HCT116 (cell line): ENCODE measurements at regions not wholly inside any gene's neighbourhood (a gene's known extent, or its start where the extent isn't known, plus 50 kb on each side); places are given as distances from the start of the nearest gene placed in this dataset.

Experiments
- ATAC-seq: fragments of 200-7000 bp; cut with Tn5 transposase; 2 replicates; pipeline ENCODE4 v1.9.1; 2020; ENCODE audit warnings: mild to moderate bottlenecking, moderate library complexity
- BruUV-seq: library from RNA; stranded (reverse); fragments of 400-500 nt; replicated peaks from 2 replicates; lab custom pipeline; 2021; lab: Mats Ljungman, UMichigan
- CTCF ChIA-PET: fragments of 300-600 bp; sonication (Branson Sonifier 250); formaldehyde crosslinking; loops from one replicate; lab custom pipeline; 2021; ENCODE audit warnings: antibody characterized with exemption; lab: Charles Lee
- POLR2A ChIA-PET: fragments of 300-600, 350-600 bp; sonication (Branson Sonifier 250); formaldehyde crosslinking; loops from one replicate; lab custom pipeline; 2021; ENCODE audit warnings: antibody characterized with exemption; lab: Charles Lee
- RAD21 ChIA-PET, 2 experiments: fragments of 300-600 bp; sonication (Branson Sonifier 250); formaldehyde crosslinking; loops; one replicate each; lab custom pipeline; 2023; ENCODE audit warnings: low total read pairs in 2 of 2; ENCODE audit not compliant: uncharacterized antibody in 2 of 2, unreplicated experiment in 2 of 2, low non-redundant PET in 1 of 2; lab: Charles Lee
- DNase-seq: peaks from one replicate; pipeline ENCODE4 v3.0.0-alpha.2; 2010; ENCODE audit warnings: low read depth, low spot score
- H2AFZ ChIP-seq: fragments of 200-600 bp; shearing (Covaris generic), sonication (generic); 2 replicates; pipeline ENCODE4 v1.6.1; 2017; ENCODE audit warnings: low read depth, mixed run types, mixed read lengths, antibody characterized with exemption, low read length; ENCODE audit not compliant: poor library complexity, severe bottlenecking
- H3K27ac ChIP-seq: 2 replicates; pipeline ENCODE4 v1.5.1; 2012; ENCODE audit warnings: low read depth, low read length
- H3K27me3 ChIP-seq: fragments of 200-600 bp; sonication (generic); 2 replicates; pipeline ENCODE4 v1.6.1; 2016; ENCODE audit warnings: mixed run types, low read length, mixed read lengths; ENCODE audit not compliant: insufficient read depth
- H3K36me3 ChIP-seq, 2 experiments: fragments of 200-500 bp in 1 of 2; fragments of 200-600 bp in 1 of 2; sonication (Bioruptor generic) in 1 of 2; sonication (generic) in 1 of 2; 2 replicates each; pipeline versions ENCODE4 v1.5.1 to v1.6.1; 2014 to 2016; ENCODE audit warnings: low read length in 2 of 2, inconsistent platforms in 1 of 2, mixed read lengths in 1 of 2, mixed run types in 1 of 2; ENCODE audit not compliant: insufficient read depth in 2 of 2, control insufficient read depth in 1 of 2
- H3K4me1 ChIP-seq, 2 experiments: fragments of 200-600 bp in 1 of 2; sonication (generic) in 1 of 2; 2 replicates each; pipeline versions ENCODE4 v1.5.1 to v1.6.1; 2012 to 2017; ENCODE audit warnings: low read length in 2 of 2, inconsistent platforms in 1 of 2, mild to moderate bottlenecking in 1 of 2, mixed read lengths in 1 of 2, mixed run types in 1 of 2, moderate library complexity in 1 of 2; ENCODE audit not compliant: insufficient read depth in 2 of 2, control insufficient read depth in 1 of 2
- H3K4me2 ChIP-seq: fragments of 200-600 bp; sonication (generic); 2 replicates; pipeline ENCODE4 v1.6.1; 2017; ENCODE audit warnings: mixed run types, low read length, mixed read lengths
- H3K4me3 ChIP-seq, 2 experiments: fragments of 200-600 bp in 1 of 2; sonication (generic) in 1 of 2; replicated peaks in 1 of 2; 2 replicates each; pipeline ENCODE4 v1.5.1; 2011 to 2016; ENCODE audit warnings: low read length in 2 of 2, control low read depth in 1 of 2, low read depth in 1 of 2, mild to moderate bottlenecking in 1 of 2, mixed read lengths in 1 of 2, mixed run types in 1 of 2
- H3K79me2 ChIP-seq: fragments of 200-600 bp; sonication (generic); 2 replicates; pipeline ENCODE4 v1.6.1; 2017; ENCODE audit warnings: mild to moderate bottlenecking, mixed run types, low read length, moderate library complexity, mixed read lengths; ENCODE audit not compliant: insufficient read depth
- H3K9ac ChIP-seq: fragments of 200-600 bp; sonication (generic); 2 replicates; pipeline ENCODE4 v1.6.1; 2016; ENCODE audit warnings: low read length, mixed read lengths
- H3K9me2 ChIP-seq: fragments of 200-600 bp; sonication (generic), shearing (Covaris generic); 2 replicates; pipeline ENCODE4 v1.6.1; 2017; ENCODE audit warnings: mixed run types, mild to moderate bottlenecking, moderate library complexity; ENCODE audit not compliant: insufficient read depth
- H3K9me3 ChIP-seq, 2 experiments: fragments of 200-500 bp in 1 of 2; fragments of 200-600 bp in 1 of 2; sonication (Bioruptor generic) in 1 of 2; sonication (generic) in 1 of 2; 2 replicates each; pipeline ENCODE4 v1.6.1; 2014 to 2017; ENCODE audit warnings: low read length in 2 of 2, mixed read lengths in 2 of 2, inconsistent platforms in 1 of 2, low read depth in 1 of 2, mild to moderate bottlenecking in 1 of 2, mixed run types in 1 of 2, moderate library complexity in 1 of 2; ENCODE audit not compliant: control insufficient read depth in 1 of 2, insufficient read depth in 1 of 2
- H4K20me1 ChIP-seq: fragments of 200-600 bp; sonication (generic), shearing (Covaris generic); 2 replicates; pipeline ENCODE4 v1.6.1; 2017; ENCODE audit warnings: mixed run types, mild to moderate bottlenecking, moderate library complexity; ENCODE audit not compliant: insufficient read depth
- CEBPB ChIP-seq: IDR thresholded peaks from 2 replicates; pipeline ENCODE4 v1.6.1; 2012; ENCODE audit warnings: low read depth
- EGR1 ChIP-seq: IDR thresholded peaks from 2 replicates; pipeline ENCODE4 v1.6.1; 2012; ENCODE audit warnings: low read depth
- ELF1 ChIP-seq: IDR thresholded peaks from 2 replicates; pipeline ENCODE4 v1.6.1; 2012; ENCODE audit warnings: low read depth, borderline replicate concordance
- EZH2 ChIP-seq: fragments of 200-600 bp; sonication (generic); IDR thresholded peaks from 2 replicates; pipeline ENCODE4 v1.6.1; 2017; ENCODE audit warnings: antibody characterized with exemption, mixed run types
- EZH2phosphoT487 ChIP-seq: fragments of 200-600 bp; IDR thresholded peaks from 2 replicates; pipeline ENCODE4 v1.6.1; 2018; ENCODE audit warnings: antibody characterized with exemption, borderline replicate concordance
- FOSL1 ChIP-seq: IDR thresholded peaks from 2 replicates; pipeline ENCODE4 v1.6.1; 2012; ENCODE audit warnings: low read depth
- JUND ChIP-seq: IDR thresholded peaks from 2 replicates; pipeline ENCODE4 v1.6.1; 2012
- POLR2AphosphoS5 ChIP-seq: IDR thresholded peaks from 2 replicates; pipeline ENCODE4 v1.6.1; 2011; ENCODE audit warnings: mild to moderate bottlenecking, low read depth, low read length, moderate library complexity
- RAD21 ChIP-seq: IDR thresholded peaks from 2 replicates; pipeline ENCODE4 v1.6.1; 2012; ENCODE audit warnings: low read depth, mild to moderate bottlenecking
- SIN3A ChIP-seq: IDR thresholded peaks from 2 replicates; pipeline ENCODE4 v1.6.1; 2012; ENCODE audit warnings: low read depth
- SP1 ChIP-seq: IDR thresholded peaks from 2 replicates; pipeline ENCODE4 v1.6.1; 2012; ENCODE audit warnings: low read depth
- SRF ChIP-seq: IDR thresholded peaks from 2 replicates; pipeline ENCODE4 v1.6.1; 2012; ENCODE audit warnings: low read depth
- TCF7L2 ChIP-seq: IDR thresholded peaks from 2 replicates; pipeline ENCODE4 v1.7.0; 2011; ENCODE audit warnings: borderline replicate concordance, inconsistent platforms; ENCODE audit not compliant: insufficient read depth, insufficient read length; ENCODE audit errors: extremely low read depth
- YY1 ChIP-seq: IDR thresholded peaks from 2 replicates; pipeline ENCODE4 v1.6.1; 2011; ENCODE audit warnings: low read length, low read depth, moderate library complexity, mild to moderate bottlenecking; ENCODE audit not compliant: insufficient replicate concordance; ENCODE audit errors: extremely low read depth
- ZNF274 ChIP-seq: fragments of 200-500 bp; sonication (Bioruptor generic); IDR thresholded peaks from 2 replicates; pipeline ENCODE4 v1.6.1; 2014; ENCODE audit warnings: mild to moderate bottlenecking, low read depth, low read length, inconsistent platforms
- intact Hi-C: fragments of 100-400 bp; cut with micrococcal nuclease; formaldehyde crosslinking; loops from 2 replicates; pipeline ENCODE4 v1.10.0; 2022
- TF ChIP-seq, protein P1 (sequence below): IDR thresholded peaks from 2 replicates; pipeline ENCODE4 v1.6.1; 2012
- TF ChIP-seq, protein P2 (sequence below): IDR thresholded peaks from 2 replicates; pipeline ENCODE4 v1.6.1; 2012; ENCODE audit warnings: low read depth
- TF ChIP-seq, protein P3 (sequence below): IDR thresholded peaks from 2 replicates; pipeline ENCODE4 v1.6.1; 2012

DNA sequence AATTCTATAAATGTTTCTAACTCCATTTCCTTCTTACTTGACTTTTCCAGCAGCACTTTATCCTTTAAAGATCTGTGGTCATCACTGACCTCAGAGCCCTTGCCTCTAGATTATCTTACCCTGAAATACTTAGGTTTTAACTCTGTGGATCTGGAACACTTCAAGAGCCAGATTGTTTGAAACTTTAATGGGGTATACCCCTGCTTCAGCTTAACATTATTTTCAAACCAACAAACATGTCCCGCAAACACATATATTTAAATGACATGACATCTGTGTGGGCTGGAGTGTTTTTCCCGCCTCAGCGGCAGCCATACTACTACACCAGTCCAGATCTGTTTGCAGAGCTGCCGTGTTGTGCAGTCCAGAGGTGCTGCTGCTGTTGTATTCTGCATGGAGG, 252.0 kb upstream of the TPM1 start:
- no peaks in the 10 kb centered on the region for H3K36me3 ChIP-seq
- RAD21 ChIA-PET = no interaction called here
- H3K9me2 ChIP-seq = no peaks in the 10 kb centered on the region
- ATAC-seq (no peak), DNase-seq (no peak)
- no peaks in the 10 kb centered on the region for H3K4me1 ChIP-seq
- TF ChIP-seq EZH2 (no peak), TCF7L2 (no peak), JUND (no peak), CEBPB (no peak), FOSL1 (no peak), POLR2AphosphoS5 (no peak), SP1 (no peak), EZH2phosphoT487 (no peak)
- BruUV-seq = no TSS peak
- POLR2A ChIA-PET = no interaction called here
- no peaks in the 10 kb centered on the region for H4K20me1 ChIP-seq
- no peak overlapping the region for H3K4me2 ChIP-seq
- H3K79me2 ChIP-seq = no peaks in the 10 kb centered on the region
- no peak overlapping the region for H2AFZ ChIP-seq
- no peak overlapping the region for H3K4me3 ChIP-seq
- H3K27me3 ChIP-seq = no peaks in the 10 kb centered on the region
- no peak overlapping the region for H3K9ac ChIP-seq
- no peak overlapping the region for H3K27ac ChIP-seq
- intact Hi-C loops = no loop called here
- no peaks in the 10 kb centered on the region for H3K9me3 ChIP-seq
- CTCF ChIA-PET = interaction anchor here (1.9 kb wide), 1 partner anchor 9 kb away, joined by 8 read pairs; no protein-coding TSS in a partner anchor

DNA sequence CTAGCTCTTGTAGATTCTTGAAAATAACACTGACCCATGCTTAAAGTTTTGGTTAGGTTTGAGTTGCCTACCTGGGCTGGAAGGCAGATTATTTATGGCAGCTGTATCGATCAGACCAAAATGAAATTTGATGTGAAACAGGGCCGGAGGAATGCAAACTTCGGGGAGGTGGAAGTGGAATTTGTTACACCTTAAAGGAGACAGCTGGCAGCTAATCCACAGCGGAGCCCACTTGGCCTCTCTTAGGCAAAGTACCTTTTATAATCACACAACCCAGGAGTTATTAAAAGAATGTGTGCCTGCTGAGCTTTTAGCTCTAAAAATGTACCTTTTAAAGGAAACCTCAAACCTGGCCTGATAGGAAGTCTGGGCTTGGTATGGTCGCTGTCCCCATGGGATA, 250.9 kb upstream of the TPM1 start:
- CTCF ChIA-PET = interaction anchor here (1.9 kb wide), 1 partner anchor 10 kb away, joined by 8 read pairs; no protein-coding TSS in a partner anchor
- H3K4me3 ChIP-seq = no peak overlapping the region
- no TSS peak for BruUV-seq
- H3K27me3 ChIP-seq = no peaks in the 10 kb centered on the region
- H3K4me1 ChIP-seq = no peaks in the 10 kb centered on the region
- POLR2A ChIA-PET = no interaction called here
- RAD21 ChIA-PET = no interaction called here
- H3K9ac ChIP-seq = no peak overlapping the region
- DNase-seq (no peak), ATAC-seq (no peak)
- H3K27ac ChIP-seq = no peak overlapping the region
- H3K4me2 ChIP-seq = no peak overlapping the region
- H3K9me2 ChIP-seq = no peaks in the 10 kb centered on the region
- H3K36me3 ChIP-seq = no peaks in the 10 kb centered on the region
- H3K79me2 ChIP-seq = no peaks in the 10 kb centered on the region
- H4K20me1 ChIP-seq = no peaks in the 10 kb centered on the region
- no peak overlapping the region for H2AFZ ChIP-seq
- intact Hi-C loops = no loop called here
- H3K9me3 ChIP-seq = no peaks in the 10 kb centered on the region
- no peak for TF ChIP-seq TCF7L2
- TF ChIP-seq, protein P1, sequence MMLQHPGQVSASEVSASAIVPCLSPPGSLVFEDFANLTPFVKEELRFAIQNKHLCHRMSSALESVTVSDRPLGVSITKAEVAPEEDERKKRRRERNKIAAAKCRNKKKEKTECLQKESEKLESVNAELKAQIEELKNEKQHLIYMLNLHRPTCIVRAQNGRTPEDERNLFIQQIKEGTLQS = no peak
- no peak for TF ChIP-seq ELF1
- TF ChIP-seq, protein P2, sequence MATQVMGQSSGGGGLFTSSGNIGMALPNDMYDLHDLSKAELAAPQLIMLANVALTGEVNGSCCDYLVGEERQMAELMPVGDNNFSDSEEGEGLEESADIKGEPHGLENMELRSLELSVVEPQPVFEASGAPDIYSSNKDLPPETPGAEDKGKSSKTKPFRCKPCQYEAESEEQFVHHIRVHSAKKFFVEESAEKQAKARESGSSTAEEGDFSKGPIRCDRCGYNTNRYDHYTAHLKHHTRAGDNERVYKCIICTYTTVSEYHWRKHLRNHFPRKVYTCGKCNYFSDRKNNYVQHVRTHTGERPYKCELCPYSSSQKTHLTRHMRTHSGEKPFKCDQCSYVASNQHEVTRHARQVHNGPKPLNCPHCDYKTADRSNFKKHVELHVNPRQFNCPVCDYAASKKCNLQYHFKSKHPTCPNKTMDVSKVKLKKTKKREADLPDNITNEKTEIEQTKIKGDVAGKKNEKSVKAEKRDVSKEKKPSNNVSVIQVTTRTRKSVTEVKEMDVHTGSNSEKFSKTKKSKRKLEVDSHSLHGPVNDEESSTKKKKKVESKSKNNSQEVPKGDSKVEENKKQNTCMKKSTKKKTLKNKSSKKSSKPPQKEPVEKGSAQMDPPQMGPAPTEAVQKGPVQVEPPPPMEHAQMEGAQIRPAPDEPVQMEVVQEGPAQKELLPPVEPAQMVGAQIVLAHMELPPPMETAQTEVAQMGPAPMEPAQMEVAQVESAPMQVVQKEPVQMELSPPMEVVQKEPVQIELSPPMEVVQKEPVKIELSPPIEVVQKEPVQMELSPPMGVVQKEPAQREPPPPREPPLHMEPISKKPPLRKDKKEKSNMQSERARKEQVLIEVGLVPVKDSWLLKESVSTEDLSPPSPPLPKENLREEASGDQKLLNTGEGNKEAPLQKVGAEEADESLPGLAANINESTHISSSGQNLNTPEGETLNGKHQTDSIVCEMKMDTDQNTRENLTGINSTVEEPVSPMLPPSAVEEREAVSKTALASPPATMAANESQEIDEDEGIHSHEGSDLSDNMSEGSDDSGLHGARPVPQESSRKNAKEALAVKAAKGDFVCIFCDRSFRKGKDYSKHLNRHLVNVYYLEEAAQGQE = no peak
- no peak for TF ChIP-seq SRF
- TF ChIP-seq, protein P3, sequence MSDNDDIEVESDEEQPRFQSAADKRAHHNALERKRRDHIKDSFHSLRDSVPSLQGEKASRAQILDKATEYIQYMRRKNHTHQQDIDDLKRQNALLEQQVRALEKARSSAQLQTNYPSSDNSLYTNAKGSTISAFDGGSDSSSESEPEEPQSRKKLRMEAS = no peak
- TF ChIP-seq ZNF274 = no peak
- no peak for TF ChIP-seq JUND
- no peak for TF ChIP-seq EZH2
- TF ChIP-seq YY1 = no peak
- TF ChIP-seq CEBPB = no peak
- no peak for TF ChIP-seq RAD21
- TF ChIP-seq SIN3A = no peak
- TF ChIP-seq EGR1 = no peak
